ENCODE measurements at regions not wholly inside any gene's neighbourhood (a gene's known extent, or its start where the extent isn't known, plus 50 kb on each side); places are given as distances from the start of the nearest gene placed in this dataset.
A peak's percentile ranks its signal among the peaks of the same experiment; 100 is the strongest.

DNA sequence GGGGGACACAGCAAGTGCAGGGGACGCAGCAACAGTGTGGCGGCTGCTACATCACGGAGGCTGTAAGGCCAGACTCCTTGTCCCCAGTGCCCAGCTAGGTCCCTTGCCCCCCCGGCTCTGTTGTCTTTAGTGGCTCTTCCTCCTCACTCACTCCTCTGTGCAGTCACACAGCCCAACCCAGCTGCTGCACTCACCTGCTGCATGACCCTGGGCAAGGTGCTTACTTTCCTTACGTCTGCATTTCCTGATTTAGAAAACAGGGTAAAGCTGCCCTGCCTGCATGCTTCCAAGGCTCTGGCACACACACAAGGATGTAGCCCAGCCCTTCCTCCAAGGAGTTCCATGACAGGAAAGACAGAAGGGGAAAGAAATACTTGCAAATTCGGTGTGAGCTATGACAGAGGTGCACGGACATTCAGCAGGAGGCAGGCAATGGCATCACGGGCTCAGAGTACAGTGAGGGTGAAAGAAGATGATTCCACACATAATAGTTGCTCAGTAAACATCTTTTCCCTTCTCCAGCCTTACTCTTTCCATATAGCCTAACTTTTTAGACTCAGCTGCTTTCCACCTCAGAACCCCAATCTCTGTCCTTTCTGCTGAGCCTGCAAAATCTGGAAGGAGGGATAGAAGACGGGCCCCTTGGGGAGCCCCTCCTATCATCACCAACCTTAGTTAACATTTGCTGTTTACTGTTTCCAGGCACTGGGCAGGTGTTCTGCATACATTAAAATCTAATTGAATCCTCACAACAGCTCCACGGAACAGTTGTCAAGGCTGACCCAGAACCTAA lies 150.9 kb downstream of the MRM1 start:
- DNase-seq, result no peak
- no peak overlapping the region for H3K4me3 ChIP-seq (ENCODE audit: low read depth in 1 of 2, low read length in 2 of 2)
- ATAC-seq (ENCODE audit: insufficient read depth, low read depth), result no peak
- no peak overlapping the region for H3K9ac ChIP-seq (ENCODE audit: low read depth, low read length)
- no peaks in the 10 kb centered on the region for H3K27me3 ChIP-seq (ENCODE audit: insufficient read depth, low read length, poor library complexity)
- H3K27ac ChIP-seq (ENCODE audit: low read length), result no peak overlapping the region
- TF ChIP-seq EZH2 (IDR thresholded peaks at IDR 0.05; ENCODE audit: borderline replicate concordance, low read depth, low read length, severe bottlenecking), result no peak
- TF ChIP-seq, protein P1, sequence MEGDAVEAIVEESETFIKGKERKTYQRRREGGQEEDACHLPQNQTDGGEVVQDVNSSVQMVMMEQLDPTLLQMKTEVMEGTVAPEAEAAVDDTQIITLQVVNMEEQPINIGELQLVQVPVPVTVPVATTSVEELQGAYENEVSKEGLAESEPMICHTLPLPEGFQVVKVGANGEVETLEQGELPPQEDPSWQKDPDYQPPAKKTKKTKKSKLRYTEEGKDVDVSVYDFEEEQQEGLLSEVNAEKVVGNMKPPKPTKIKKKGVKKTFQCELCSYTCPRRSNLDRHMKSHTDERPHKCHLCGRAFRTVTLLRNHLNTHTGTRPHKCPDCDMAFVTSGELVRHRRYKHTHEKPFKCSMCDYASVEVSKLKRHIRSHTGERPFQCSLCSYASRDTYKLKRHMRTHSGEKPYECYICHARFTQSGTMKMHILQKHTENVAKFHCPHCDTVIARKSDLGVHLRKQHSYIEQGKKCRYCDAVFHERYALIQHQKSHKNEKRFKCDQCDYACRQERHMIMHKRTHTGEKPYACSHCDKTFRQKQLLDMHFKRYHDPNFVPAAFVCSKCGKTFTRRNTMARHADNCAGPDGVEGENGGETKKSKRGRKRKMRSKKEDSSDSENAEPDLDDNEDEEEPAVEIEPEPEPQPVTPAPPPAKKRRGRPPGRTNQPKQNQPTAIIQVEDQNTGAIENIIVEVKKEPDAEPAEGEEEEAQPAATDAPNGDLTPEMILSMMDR (IDR thresholded peaks at IDR 0.05; ENCODE audit: borderline replicate concordance, extremely low read depth, low read length, poor library complexity, severe bottlenecking), result no peak
- no peaks in the 10 kb centered on the region for H4K20me1 ChIP-seq (ENCODE audit: insufficient read depth, low read length)
- H3K4me2 ChIP-seq (ENCODE audit: insufficient read depth, low read length), result no peak overlapping the region
- H3K9me3 ChIP-seq (ENCODE audit: insufficient read depth, low read length, severe bottlenecking), result no peaks in the 10 kb centered on the region
- H3K79me2 ChIP-seq (ENCODE audit: insufficient read depth, low read length), result no peaks in the 10 kb centered on the region
- no peak overlapping the region for H2AFZ ChIP-seq (ENCODE audit: low read depth, low read length)
- H3K4me1 ChIP-seq (ENCODE audit: insufficient read depth, low read length), result no peaks in the 10 kb centered on the region
- H3K36me3 ChIP-seq (ENCODE audit: insufficient read depth, low read length), result no peaks in the 10 kb centered on the region

DNA sequence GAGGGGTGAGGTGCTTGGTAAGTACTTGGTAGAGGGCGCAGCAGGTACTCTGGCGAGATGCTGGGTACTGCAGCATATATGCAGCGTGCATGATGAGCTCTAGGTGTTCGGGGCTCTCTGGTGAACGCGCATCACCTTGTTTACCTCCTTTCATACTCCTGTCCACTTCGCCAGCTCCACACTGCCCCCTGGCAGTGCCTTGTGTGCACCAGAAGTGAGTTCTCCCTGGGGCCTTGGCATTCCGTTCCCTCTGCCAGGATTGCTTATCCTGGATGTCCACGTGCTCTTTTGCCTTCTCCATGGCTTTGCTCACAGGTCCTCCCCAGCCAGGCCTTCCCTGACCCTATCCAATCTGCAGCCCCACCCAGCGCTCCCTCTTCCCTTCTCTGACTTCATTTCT lies 154.2 kb downstream of the MRM1 start:
- DNase-seq, result peak; percentile 35
- H3K4me2 ChIP-seq (ENCODE audit: insufficient read depth, low read length), result no peak overlapping the region
- no peaks in the 10 kb centered on the region for H3K27me3 ChIP-seq (ENCODE audit: insufficient read depth, low read length, poor library complexity)
- no peak overlapping the region for H3K4me3 ChIP-seq (ENCODE audit: low read depth in 1 of 2, low read length in 2 of 2)
- ATAC-seq (ENCODE audit: insufficient read depth, low read depth), result no peak
- H3K4me1 ChIP-seq (ENCODE audit: insufficient read depth, low read length), result no peaks in the 10 kb centered on the region
- TF ChIP-seq, protein P1 (IDR thresholded peaks at IDR 0.05; ENCODE audit: borderline replicate concordance, extremely low read depth, low read length, poor library complexity, severe bottlenecking), result peak; percentile 69
- TF ChIP-seq EZH2 (IDR thresholded peaks at IDR 0.05; ENCODE audit: borderline replicate concordance, low read depth, low read length, severe bottlenecking), result no peak
- no peaks in the 10 kb centered on the region for H3K9me3 ChIP-seq (ENCODE audit: insufficient read depth, low read length, severe bottlenecking)
- H2AFZ ChIP-seq (ENCODE audit: low read depth, low read length), result no peak overlapping the region
- no peaks in the 10 kb centered on the region for H4K20me1 ChIP-seq (ENCODE audit: insufficient read depth, low read length)
- H3K36me3 ChIP-seq (ENCODE audit: insufficient read depth, low read length), result no peaks in the 10 kb centered on the region
- no peak overlapping the region for H3K27ac ChIP-seq (ENCODE audit: low read length)
- H3K79me2 ChIP-seq (ENCODE audit: insufficient read depth, low read length), result no peaks in the 10 kb centered on the region
- no peak overlapping the region for H3K9ac ChIP-seq (ENCODE audit: low read depth, low read length)

DNA sequence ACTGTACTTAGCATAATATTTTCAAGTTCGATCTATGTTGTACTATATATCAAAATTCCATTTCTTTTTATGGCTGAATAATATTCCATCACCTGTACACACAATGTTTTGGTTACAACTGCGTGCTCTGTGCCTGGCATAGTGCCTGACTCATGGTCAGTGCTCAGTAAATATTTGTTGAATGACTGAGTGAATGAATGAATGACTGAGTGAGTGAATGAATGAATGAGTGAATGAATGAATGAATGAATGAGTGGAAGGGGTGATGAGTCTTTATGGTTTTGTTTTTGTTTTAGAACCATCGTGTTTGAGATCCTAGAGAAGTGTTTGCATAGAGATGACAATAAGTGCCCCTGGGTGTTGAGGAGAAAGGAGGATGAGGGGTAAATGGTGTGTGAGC lies 155.3 kb downstream of the MRM1 start:
- Histone ChIP-seq H3K4me1 (ENCODE audit: insufficient read depth, low read length) (no peaks in the 10 kb centered on the region), H4K20me1 (ENCODE audit: insufficient read depth, low read length) (no peaks in the 10 kb centered on the region), H3K27me3 (ENCODE audit: insufficient read depth, low read length, poor library complexity) (no peaks in the 10 kb centered on the region), H3K36me3 (ENCODE audit: insufficient read depth, low read length) (no peaks in the 10 kb centered on the region), H3K79me2 (ENCODE audit: insufficient read depth, low read length) (no peaks in the 10 kb centered on the region), H3K9me3 (ENCODE audit: insufficient read depth, low read length, severe bottlenecking) (no peaks in the 10 kb centered on the region), H3K4me2 (ENCODE audit: insufficient read depth, low read length) (no peak overlapping the region), H3K9ac (ENCODE audit: low read depth, low read length) (no peak overlapping the region), H3K4me3 (ENCODE audit: low read depth in 1 of 2, low read length in 2 of 2) (no peak overlapping the region), H3K27ac (ENCODE audit: low read length) (no peak overlapping the region), H2AFZ (ENCODE audit: low read depth, low read length) (no peak overlapping the region)
- ATAC-seq (ENCODE audit: insufficient read depth, low read depth), result no peak
- TF ChIP-seq, protein P1 (IDR thresholded peaks at IDR 0.05; ENCODE audit: borderline replicate concordance, extremely low read depth, low read length, poor library complexity, severe bottlenecking), result no peak
- TF ChIP-seq EZH2 (IDR thresholded peaks at IDR 0.05; ENCODE audit: borderline replicate concordance, low read depth, low read length, severe bottlenecking), result no peak
- DNase-seq, result no peak

Data from DND-41 (cell line).